H1 (cell line): ENCODE measurements at regions not wholly inside any gene's neighbourhood (a gene's known extent, or its start where the extent isn't known, plus 50 kb on each side); places are given as distances from the start of the nearest gene placed in this dataset.

ENCODE experiments used
- CTCF ChIA-PET: fragments of 300-600 bp; sonication (Branson Sonifier 250); formaldehyde crosslinking; loops from one replicate; lab custom pipeline; 2021; ENCODE audit not compliant: partially characterized antibody; lab: Charles Lee
- POLR2A ChIA-PET: fragments of 300-600 bp; sonication (Branson Sonifier 250); formaldehyde crosslinking; loops from one replicate; lab custom pipeline; 2021; ENCODE audit warnings: inconsistent platforms; ENCODE audit not compliant: partially characterized antibody; lab: Charles Lee
- DNase-seq, 2 experiments: peaks; one replicate each; pipeline versions ENCODE4 v3.0.0 to v3.0.0-alpha.2; 2010 to 2022; ENCODE audit warnings: low spot score in 2 of 2, low read depth in 1 of 2, mixed read lengths in 1 of 2
- FAIRE-seq: peaks from 2 replicates; lab custom pipeline; 2011; peaks lifted over from hg19 to GRCh38; lab: Jason Lieb, UNC
- H2AFZ ChIP-seq: 2 replicates; pipeline ENCODE4 v1.8.1; 2012; ENCODE audit warnings: low read length, inconsistent platforms
- H2AK5ac ChIP-seq: 2 replicates; pipeline ENCODE4 v1.6.1; 2013; ENCODE audit warnings: low read depth, low read length
- H2BK120ac ChIP-seq: replicated peaks from 2 replicates; pipeline ENCODE3; 2013; ENCODE audit warnings: low read depth, low read length, inconsistent platforms
- H2BK12ac ChIP-seq: 2 replicates; pipeline ENCODE4 v1.6.1; 2013; ENCODE audit warnings: low read depth, low read length
- H2BK15ac ChIP-seq: 2 replicates; pipeline ENCODE4 v1.6.1; 2013; ENCODE audit warnings: low read length
- H2BK20ac ChIP-seq: 2 replicates; pipeline ENCODE4 v1.6.1; 2013; ENCODE audit warnings: low read length
- H2BK5ac ChIP-seq: 2 replicates; pipeline ENCODE4 v1.6.1; 2013; ENCODE audit warnings: low read depth, low read length
- H3K14ac ChIP-seq: 2 replicates; pipeline ENCODE4 v1.6.1; 2013; ENCODE audit warnings: inconsistent platforms; ENCODE audit not compliant: insufficient read length
- H3K18ac ChIP-seq: 2 replicates; pipeline ENCODE4 v1.6.1; 2013; ENCODE audit warnings: low read length; ENCODE audit errors: extremely low read depth
- H3K23ac ChIP-seq: 2 replicates; pipeline ENCODE4 v1.6.1; 2013; ENCODE audit warnings: inconsistent platforms; ENCODE audit not compliant: insufficient read length
- H3K23me2 ChIP-seq: 2 replicates; pipeline ENCODE4 v1.6.1; 2013; ENCODE audit warnings: low read depth, low read length
- H3K27ac ChIP-seq: 2 replicates; pipeline ENCODE4 v1.6.1; 2011; ENCODE audit warnings: low read depth, low read length, inconsistent platforms
- H3K27me3 ChIP-seq, 4 experiments: replicated peaks in 1 of 4; 1 replicate in 1 of 4; 2 replicates in 3 of 4; pipeline versions ENCODE4 v1.6.1 to v1.8.1; 2011 to 2013; ENCODE audit warnings: low read length in 3 of 4, mild to moderate bottlenecking in 3 of 4, inconsistent platforms in 2 of 4, mixed read lengths in 2 of 4, moderate library complexity in 1 of 4; ENCODE audit not compliant: control insufficient read depth in 3 of 4, insufficient read depth in 3 of 4; ENCODE audit errors: extremely low read depth in 1 of 4
- H3K36me3 ChIP-seq, 4 experiments: 2 replicates each; pipeline versions ENCODE4 v1.6.1 to v1.8.1; 2011 to 2013; ENCODE audit warnings: mild to moderate bottlenecking in 4 of 4, low read length in 3 of 4, moderate library complexity in 2 of 4, control low read depth in 1 of 4, inconsistent platforms in 1 of 4; ENCODE audit not compliant: insufficient read depth in 4 of 4, control insufficient read depth in 2 of 4
- H3K4ac ChIP-seq: replicated peaks from 2 replicates; pipeline ENCODE3; 2013; ENCODE audit warnings: low read length, low read depth, mixed read lengths, inconsistent platforms; ENCODE audit not compliant: insufficient read length
- H3K4me1 ChIP-seq, 4 experiments: replicated peaks in 1 of 4; 1 replicate in 1 of 4; 2 replicates in 3 of 4; pipeline versions ENCODE4 v1.6.1 to v1.8.1; 2011 to 2013; ENCODE audit warnings: low read length in 3 of 4, inconsistent platforms in 2 of 4, mixed read lengths in 1 of 4; ENCODE audit not compliant: insufficient read depth in 4 of 4, control insufficient read depth in 3 of 4
- H3K4me2 ChIP-seq, 2 experiments: 2 replicates each; pipeline versions ENCODE4 v1.6.1 to v1.8.1; 2011 to 2013; ENCODE audit warnings: low read depth in 2 of 2, low read length in 2 of 2, control low read depth in 1 of 2, inconsistent platforms in 1 of 2, mild to moderate bottlenecking in 1 of 2; ENCODE audit not compliant: insufficient read depth in 1 of 2
- H3K4me3 ChIP-seq, 4 experiments: fragments of 200-600, 300-600 bp in 1 of 4; sonication (generic), shearing (Covaris generic), sonication (Bioruptor Twin) in 1 of 4; 2 replicates each; pipeline versions ENCODE4 v1.5.1 to v1.8.1; 2011 to 2016; ENCODE audit warnings: low read length in 4 of 4, low read depth in 3 of 4, control low read depth in 2 of 4, inconsistent platforms in 2 of 4, mild to moderate bottlenecking in 2 of 4, mixed read lengths in 1 of 4, moderate library complexity in 1 of 4; ENCODE audit not compliant: insufficient read depth in 2 of 4; ENCODE audit errors: extremely low read depth in 1 of 4
- H3K56ac ChIP-seq: replicated peaks from 2 replicates; pipeline ENCODE3; 2013; ENCODE audit warnings: low read depth, mild to moderate bottlenecking, mixed read lengths, low read length, inconsistent platforms; ENCODE audit not compliant: insufficient read length
- H3K79me1 ChIP-seq: 2 replicates; pipeline ENCODE4 v1.6.1; 2013; ENCODE audit warnings: low read depth, low read length, control low read depth
- H3K79me2 ChIP-seq, 2 experiments: 2 replicates each; pipeline versions ENCODE4 v1.6.1 to v1.8.1; 2012 to 2013; ENCODE audit warnings: low read length in 2 of 2, mild to moderate bottlenecking in 2 of 2, inconsistent platforms in 1 of 2; ENCODE audit not compliant: insufficient read depth in 2 of 2, control insufficient read depth in 1 of 2
- H3K9ac ChIP-seq, 4 experiments: replicated peaks in 1 of 4; 1 replicate in 1 of 4; 2 replicates in 3 of 4; pipeline versions ENCODE4 v1.6.1 to v1.8.1; 2011 to 2013; ENCODE audit warnings: low read depth in 3 of 4, low read length in 3 of 4, control low read depth in 2 of 4, mild to moderate bottlenecking in 2 of 4, moderate library complexity in 2 of 4, inconsistent platforms in 1 of 4; ENCODE audit errors: extremely low read depth in 1 of 4
- H3K9me3 ChIP-seq, 2 experiments: 2 replicates each; pipeline versions ENCODE4 v1.6.1 to v1.8.1; 2012 to 2013; ENCODE audit warnings: mild to moderate bottlenecking in 2 of 2, moderate library complexity in 2 of 2, control low read depth in 1 of 2, inconsistent platforms in 1 of 2, low read depth in 1 of 2, low read length in 1 of 2, mixed read lengths in 1 of 2; ENCODE audit not compliant: insufficient read depth in 2 of 2
- H4K20me1 ChIP-seq, 2 experiments: replicated peaks in 1 of 2; 2 replicates each; pipeline versions ENCODE3 to v1.8.1; 2011 to 2013; ENCODE audit warnings: inconsistent platforms in 2 of 2, low read length in 2 of 2, mild to moderate bottlenecking in 1 of 2; ENCODE audit not compliant: insufficient read depth in 2 of 2, control insufficient read depth in 1 of 2
- H4K5ac ChIP-seq: 2 replicates; pipeline ENCODE4 v1.6.1; 2013; ENCODE audit warnings: low read length, low read depth, mixed read lengths, inconsistent platforms; ENCODE audit not compliant: insufficient read length
- H4K8ac ChIP-seq: 2 replicates; pipeline ENCODE4 v1.8.0; 2013; ENCODE audit warnings: mild to moderate bottlenecking, moderate library complexity, low read length, inconsistent platforms; ENCODE audit not compliant: insufficient read depth; ENCODE audit errors: extremely low read depth
- H4K91ac ChIP-seq: replicated peaks from 2 replicates; pipeline ENCODE3; 2013; ENCODE audit warnings: low read length, mixed read lengths, inconsistent platforms; ENCODE audit not compliant: insufficient read length
- ASH2L ChIP-seq: fragments of 200-600, 300-600 bp; sonication (generic); IDR thresholded peaks from one replicate; pipeline ENCODE4 v1.7.1; 2017; ENCODE audit warnings: low read length
- BRCA1 ChIP-seq: IDR thresholded peaks from 2 replicates; pipeline ENCODE4 v1.6.1; 2012; ENCODE audit warnings: low read depth, low read length, improper control_type of control experiment
- CHD1 ChIP-seq: IDR thresholded peaks from 2 replicates; pipeline ENCODE4 v1.6.1; 2012; ENCODE audit warnings: low read depth, low read length, improper control_type of control experiment
- CTBP2 ChIP-seq: IDR thresholded peaks from 2 replicates; pipeline ENCODE4 v1.7.0; 2011; ENCODE audit warnings: borderline replicate concordance, mild to moderate bottlenecking, moderate library complexity, mixed read lengths, low read length; ENCODE audit not compliant: insufficient read depth, insufficient read length
- MAFK ChIP-seq: IDR thresholded peaks from 2 replicates; pipeline ENCODE4 v1.6.1; 2012; ENCODE audit warnings: low read depth, mild to moderate bottlenecking, improper control_type of control experiment, low read length
- RAD21 ChIP-seq, 2 experiments: IDR thresholded peaks in 1 of 2; conservative IDR thresholded peaks in 1 of 2; 2 replicates each; pipeline ENCODE4 v1.6.1; 2011; ENCODE audit warnings: low read depth in 2 of 2, low read length in 2 of 2, improper control_type of control experiment in 1 of 2, inconsistent platforms in 1 of 2, mild to moderate bottlenecking in 1 of 2, moderate library complexity in 1 of 2
- RNF2 ChIP-seq: fragments of 200-900, 300-1000 bp; sonication (generic); IDR thresholded peaks from 2 replicates; pipeline ENCODE4 v1.7.1; 2016; ENCODE audit warnings: borderline replicate concordance, low read depth, mild to moderate bottlenecking, antibody characterized with exemption, low read length; ENCODE audit not compliant: poor library complexity, severe bottlenecking; ENCODE audit errors: missing control alignments
- RXRA ChIP-seq: IDR thresholded peaks from 2 replicates; pipeline ENCODE4 v1.6.1; 2011; ENCODE audit warnings: low read depth, mild to moderate bottlenecking, low read length, moderate library complexity; ENCODE audit not compliant: insufficient read depth
- SP1 ChIP-seq: IDR thresholded peaks from 2 replicates; pipeline ENCODE4 v1.6.1; 2011; ENCODE audit warnings: low read depth, low read length
- WGBS, 2 experiments: shearing (Covaris generic) in 1 of 2; methylation state at CpG; one replicate each; pipeline versions ENCODE4 v1.1.6 to v1.1.7; 2013 to 2015; ENCODE audit warnings: low lambda C conversion rate in 2 of 2, mixed read lengths in 2 of 2, inconsistent platforms in 1 of 2, low coverage in 1 of 2, missing lambda C conversion rate in 1 of 2; ENCODE audit not compliant: insufficient replicate concordance in 2 of 2, insufficient coverage in 1 of 2, insufficient read length in 1 of 2; ENCODE audit errors: extremely low coverage in 1 of 2, missing lambda C conversion rate in 1 of 2; 5-methylcytosine and 5-hydroxymethylcytosine counted together
- TF ChIP-seq, protein P1 (sequence below), 3 experiments: IDR thresholded peaks; 1 replicate in 2 of 3; 2 replicates in 1 of 3; pipeline versions ENCODE4 v1.5.1 to v1.6.1; 2011; ENCODE audit warnings: low read length in 3 of 3, mild to moderate bottlenecking in 3 of 3, inconsistent platforms in 2 of 3, low read depth in 1 of 3, moderate library complexity in 1 of 3; ENCODE audit not compliant: insufficient read depth in 1 of 3; ENCODE audit errors: control extremely low read depth in 1 of 3

DNA sequence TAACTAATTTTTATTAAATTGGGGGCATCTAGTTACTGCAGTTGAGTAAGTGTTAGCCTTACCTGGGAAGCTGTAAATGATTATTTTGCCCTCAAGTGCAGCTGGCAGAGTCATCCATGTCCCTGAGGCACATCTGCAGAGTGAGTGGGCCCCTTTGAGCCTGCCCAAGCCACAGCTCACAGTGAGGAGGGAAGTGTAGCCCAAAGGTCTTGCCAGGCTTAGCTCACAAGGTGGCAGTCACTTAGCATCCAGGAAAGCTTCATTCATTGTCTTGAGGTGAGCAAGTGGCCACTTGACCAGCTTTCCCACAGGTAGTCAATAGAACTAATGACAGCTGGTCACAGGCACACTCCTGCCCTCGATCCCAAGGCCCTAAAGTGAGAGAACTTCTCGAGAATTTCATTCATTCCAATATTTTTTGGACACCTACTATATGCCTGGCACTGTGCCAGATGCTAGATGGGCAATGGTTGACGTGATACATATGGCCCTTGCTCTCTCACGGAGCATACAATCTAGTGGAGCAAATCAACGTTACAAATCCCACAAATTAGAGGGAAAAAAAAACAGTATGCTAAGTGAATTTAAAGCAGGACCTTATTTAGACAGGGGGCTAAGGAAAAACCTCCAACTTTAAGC lies 163.3 kb upstream of the IL12A start:
- ChIA-PET POLR2A (no interaction called here), CTCF (interaction anchor here (0.7 to 11.3 kb wide), 9 partner anchors 8 to 373 kb away, joined by 3 to 109 read pairs (median 4); partner anchors contain the start of gene IL12A)
- Histone ChIP-seq H3K9me3 (no peaks in the 10 kb centered on the region), H2BK12ac (no peak overlapping the region), H3K56ac (no peak overlapping the region), H2BK5ac (no peak overlapping the region), H3K14ac (no peak overlapping the region), H3K27me3 (no peaks in the 10 kb centered on the region), H3K18ac (no peak overlapping the region), H4K20me1 (no peaks in the 10 kb centered on the region), H3K27ac (no peak overlapping the region), H4K8ac (no peak overlapping the region), H4K5ac (no peak overlapping the region), H3K36me3 (no peaks in the 10 kb centered on the region), H3K9ac (no peak overlapping the region; a peak in 1 of 7 replicates), H3K79me1 (no peaks in the 10 kb centered on the region), H2AFZ (no peak overlapping the region), H3K23me2 (no peaks in the 10 kb centered on the region), H3K23ac (no peak overlapping the region), H3K4me1 (no peaks in the 10 kb centered on the region), H2BK120ac (no peak overlapping the region), H3K4me2 (no peak overlapping the region), H2BK15ac (no peak overlapping the region), H4K91ac (no peak overlapping the region), H2BK20ac (no peak overlapping the region), H3K4me3 (no peak overlapping the region), H2AK5ac (no peak overlapping the region), H3K79me2 (no peaks in the 10 kb centered on the region), H3K4ac (no peak overlapping the region)
- DNase-seq: no peak
- 77% methylated on average over 5 of the region's 5 CpGs; no CpG with 5 or more reads in 1 of the 2 experiments for WGBS, 2 experiments
- FAIRE-seq: no peak
- TF ChIP-seq MAFK (no peak), RAD21 (IDR thresholded peaks at IDR 0.05 in 1 of 2, conservative IDR thresholded peaks at IDR 0.05 in 1 of 2; ENCODE audit: low read depth in 2 of 2, low read length in 2 of 2) (peak in 1 of 2 experiments; percentile 21; a peak in 1 of 4 replicates), BRCA1 (no peak), ASH2L (no peak), CHD1 (no peak), RXRA (no peak), RNF2 (no peak), CTBP2 (no peak), SP1 (no peak)
- TF ChIP-seq, protein P1, sequence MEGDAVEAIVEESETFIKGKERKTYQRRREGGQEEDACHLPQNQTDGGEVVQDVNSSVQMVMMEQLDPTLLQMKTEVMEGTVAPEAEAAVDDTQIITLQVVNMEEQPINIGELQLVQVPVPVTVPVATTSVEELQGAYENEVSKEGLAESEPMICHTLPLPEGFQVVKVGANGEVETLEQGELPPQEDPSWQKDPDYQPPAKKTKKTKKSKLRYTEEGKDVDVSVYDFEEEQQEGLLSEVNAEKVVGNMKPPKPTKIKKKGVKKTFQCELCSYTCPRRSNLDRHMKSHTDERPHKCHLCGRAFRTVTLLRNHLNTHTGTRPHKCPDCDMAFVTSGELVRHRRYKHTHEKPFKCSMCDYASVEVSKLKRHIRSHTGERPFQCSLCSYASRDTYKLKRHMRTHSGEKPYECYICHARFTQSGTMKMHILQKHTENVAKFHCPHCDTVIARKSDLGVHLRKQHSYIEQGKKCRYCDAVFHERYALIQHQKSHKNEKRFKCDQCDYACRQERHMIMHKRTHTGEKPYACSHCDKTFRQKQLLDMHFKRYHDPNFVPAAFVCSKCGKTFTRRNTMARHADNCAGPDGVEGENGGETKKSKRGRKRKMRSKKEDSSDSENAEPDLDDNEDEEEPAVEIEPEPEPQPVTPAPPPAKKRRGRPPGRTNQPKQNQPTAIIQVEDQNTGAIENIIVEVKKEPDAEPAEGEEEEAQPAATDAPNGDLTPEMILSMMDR (IDR thresholded peaks at IDR 0.05; ENCODE audit: control extremely low read depth in 1 of 3, insufficient read depth in 1 of 3, low read depth in 1 of 3, low read length in 3 of 3): peak in 2 of 3 experiments; percentile 1 to 33; a peak in 2 of 4 replicates
